ENCODE measurements at regions not wholly inside any gene's neighbourhood (a gene's known extent, or its start where the extent isn't known, plus 50 kb on each side); places are given as distances from the start of the nearest gene placed in this dataset.

DNA sequence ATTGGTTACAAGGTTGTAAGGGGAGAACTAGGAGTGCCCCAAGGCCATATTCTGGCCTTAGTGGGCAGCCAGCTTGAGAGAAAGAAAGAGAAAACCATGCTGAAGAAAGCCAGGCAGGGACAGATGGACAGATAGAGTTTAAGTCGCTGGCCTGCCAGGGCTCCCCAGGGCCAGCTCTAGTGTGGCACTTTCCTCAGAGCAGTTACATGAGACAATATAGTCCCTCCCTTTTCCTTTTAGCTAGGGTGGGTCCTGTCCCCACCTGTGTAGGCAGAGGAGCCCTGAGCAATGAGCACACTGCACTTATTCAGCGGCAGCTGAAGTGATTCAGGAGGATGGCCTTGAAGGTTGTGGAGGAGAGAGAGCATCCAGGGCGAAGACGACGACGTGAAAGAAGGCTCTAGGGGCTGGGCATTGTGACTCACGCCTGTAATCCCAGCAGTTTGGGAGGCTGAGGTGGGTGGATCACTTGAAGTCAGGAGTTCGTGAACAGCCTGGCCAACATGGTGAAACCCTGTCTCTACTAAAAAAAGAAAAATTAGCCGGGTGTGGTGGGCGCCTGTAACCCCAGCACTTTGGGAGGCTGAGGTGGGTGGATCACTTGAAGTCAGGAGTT lies 152.0 kb upstream of the SLC1A4 start:
- Histone ChIP-seq H3K27me3 (ENCODE audit: insufficient read depth, low read length) (no peaks in the 10 kb centered on the region), H3K4me3 (ENCODE audit: low read depth, low read length, poor library complexity, severe bottlenecking) (no peak overlapping the region), H3K36me3 (ENCODE audit: insufficient read depth, low read length) (no peaks in the 10 kb centered on the region), H3K9me2 (ENCODE audit: low read depth, low read length) (no peaks in the 10 kb centered on the region), H3K4me2 (ENCODE audit: low read length) (no peak overlapping the region), H2AFZ (ENCODE audit: low read length) (no peak overlapping the region), H3K9me3 (ENCODE audit: low read length) (no peaks in the 10 kb centered on the region), H3K4me1 (ENCODE audit: insufficient read depth, low read length, severe bottlenecking) (peaks cover 44% of the 10 kb centered on the region), H3F3A (ENCODE audit: insufficient read depth, low read length) (0 out of 2 replicates have a peak, but pooled peaks cover 3% of the 10 kb centered on the region), H3K9ac (ENCODE audit: low read length) (no peak overlapping the region), H3K27ac (ENCODE audit: low read depth, low read length, poor library complexity, severe bottlenecking) (no peak overlapping the region), H4K20me1 (ENCODE audit: insufficient read depth, low read length) (no peaks in the 10 kb centered on the region), H3K79me2 (ENCODE audit: insufficient read depth, low read length) (no peaks in the 10 kb centered on the region)
- TF ChIP-seq EZH2 (IDR thresholded peaks at IDR 0.05; ENCODE audit: borderline replicate concordance, low read length) = no peak
- TF ChIP-seq, protein P1, sequence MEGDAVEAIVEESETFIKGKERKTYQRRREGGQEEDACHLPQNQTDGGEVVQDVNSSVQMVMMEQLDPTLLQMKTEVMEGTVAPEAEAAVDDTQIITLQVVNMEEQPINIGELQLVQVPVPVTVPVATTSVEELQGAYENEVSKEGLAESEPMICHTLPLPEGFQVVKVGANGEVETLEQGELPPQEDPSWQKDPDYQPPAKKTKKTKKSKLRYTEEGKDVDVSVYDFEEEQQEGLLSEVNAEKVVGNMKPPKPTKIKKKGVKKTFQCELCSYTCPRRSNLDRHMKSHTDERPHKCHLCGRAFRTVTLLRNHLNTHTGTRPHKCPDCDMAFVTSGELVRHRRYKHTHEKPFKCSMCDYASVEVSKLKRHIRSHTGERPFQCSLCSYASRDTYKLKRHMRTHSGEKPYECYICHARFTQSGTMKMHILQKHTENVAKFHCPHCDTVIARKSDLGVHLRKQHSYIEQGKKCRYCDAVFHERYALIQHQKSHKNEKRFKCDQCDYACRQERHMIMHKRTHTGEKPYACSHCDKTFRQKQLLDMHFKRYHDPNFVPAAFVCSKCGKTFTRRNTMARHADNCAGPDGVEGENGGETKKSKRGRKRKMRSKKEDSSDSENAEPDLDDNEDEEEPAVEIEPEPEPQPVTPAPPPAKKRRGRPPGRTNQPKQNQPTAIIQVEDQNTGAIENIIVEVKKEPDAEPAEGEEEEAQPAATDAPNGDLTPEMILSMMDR (IDR thresholded peaks at IDR 0.05; ENCODE audit: low read length) = no peak

DNA sequence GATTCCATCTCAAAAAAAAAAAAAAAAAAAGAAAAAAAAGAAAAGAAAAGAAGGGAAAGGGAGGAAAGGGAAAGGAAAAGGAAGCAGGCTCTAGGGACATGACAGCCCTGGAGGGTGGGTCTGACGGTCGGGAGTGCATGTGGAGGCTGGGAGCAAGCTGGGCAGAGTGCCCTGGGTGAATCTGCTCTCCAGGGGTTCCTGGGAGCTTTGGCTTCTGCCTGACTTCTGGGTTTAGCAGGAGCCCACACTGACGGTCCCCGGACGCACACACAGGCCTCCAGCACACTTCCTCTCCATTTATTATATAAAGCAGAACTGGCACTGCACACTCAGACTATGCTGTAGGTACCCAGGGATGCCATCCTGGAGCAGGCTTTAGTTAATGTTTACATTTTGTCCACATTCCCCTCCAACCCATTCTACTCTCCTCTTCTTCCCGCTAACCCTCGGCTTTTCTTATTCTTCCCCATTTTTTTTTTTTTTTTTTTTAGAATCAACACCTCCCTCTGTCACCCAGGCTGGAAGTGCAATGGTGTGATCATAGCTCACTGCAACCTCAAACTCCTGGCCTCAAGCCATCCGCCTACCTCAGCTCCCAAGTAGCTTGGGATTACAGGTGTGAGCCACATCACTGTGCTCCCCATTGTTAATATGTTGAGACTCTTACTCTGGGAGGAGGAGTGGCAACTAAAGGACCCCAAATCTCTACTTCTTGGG lies 151.1 kb upstream of the SLC1A4 start:
- H3K4me2 ChIP-seq (ENCODE audit: low read length) = no peak overlapping the region
- H3K9me2 ChIP-seq (ENCODE audit: low read depth, low read length) = no peaks in the 10 kb centered on the region
- 0 out of 2 replicates have a peak, but pooled peaks cover 3% of the 10 kb centered on the region for H3F3A ChIP-seq (ENCODE audit: insufficient read depth, low read length)
- no peaks in the 10 kb centered on the region for H4K20me1 ChIP-seq (ENCODE audit: insufficient read depth, low read length)
- no peak for TF ChIP-seq EZH2 (IDR thresholded peaks at IDR 0.05; ENCODE audit: borderline replicate concordance, low read length)
- TF ChIP-seq, protein P1 (IDR thresholded peaks at IDR 0.05; ENCODE audit: low read length) = no peak
- H3K9me3 ChIP-seq (ENCODE audit: low read length) = no peaks in the 10 kb centered on the region
- no peak overlapping the region; the same call in 1 of the 2 replicates for H3K9ac ChIP-seq (ENCODE audit: low read length)
- no peaks in the 10 kb centered on the region for H3K36me3 ChIP-seq (ENCODE audit: insufficient read depth, low read length)
- no peaks in the 10 kb centered on the region for H3K27me3 ChIP-seq (ENCODE audit: insufficient read depth, low read length)
- peak overlapping the region; percentile 29 for H3K27ac ChIP-seq (ENCODE audit: low read depth, low read length, poor library complexity, severe bottlenecking)
- no peak overlapping the region for H3K4me3 ChIP-seq (ENCODE audit: low read depth, low read length, poor library complexity, severe bottlenecking)
- no peaks in the 10 kb centered on the region for H3K79me2 ChIP-seq (ENCODE audit: insufficient read depth, low read length)
- H2AFZ ChIP-seq (ENCODE audit: low read length) = no peak overlapping the region
- peaks cover 47% of the 10 kb centered on the region for H3K4me1 ChIP-seq (ENCODE audit: insufficient read depth, low read length, severe bottlenecking)

DNA sequence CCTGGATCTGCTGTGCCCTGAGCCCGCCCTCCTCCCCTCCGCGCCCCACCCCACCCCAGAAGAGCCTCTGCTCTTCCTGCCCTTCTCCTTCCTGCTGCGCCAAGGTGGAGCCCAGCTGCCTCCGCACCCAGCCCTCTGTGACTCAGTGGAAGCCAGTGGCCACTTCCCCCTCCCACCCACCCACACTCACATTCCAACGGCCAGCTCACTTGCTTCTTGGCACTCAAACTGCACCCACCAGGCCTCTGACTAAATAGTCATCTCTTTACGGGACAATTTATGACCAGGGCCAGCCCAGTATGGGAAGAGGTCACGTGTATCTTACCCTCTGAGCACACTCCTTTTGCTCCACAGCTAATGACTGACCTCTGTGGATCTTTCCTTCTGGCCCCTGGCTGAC lies 150.4 kb upstream of the SLC1A4 start:
- Histone ChIP-seq H3K9me2 (ENCODE audit: low read depth, low read length) (no peaks in the 10 kb centered on the region), H3K27ac (ENCODE audit: low read depth, low read length, poor library complexity, severe bottlenecking) (peak overlapping the region; percentile 88), H3K36me3 (ENCODE audit: insufficient read depth, low read length) (no peaks in the 10 kb centered on the region), H3F3A (ENCODE audit: insufficient read depth, low read length) (0 out of 2 replicates have a peak, but pooled peaks cover 3% of the 10 kb centered on the region), H3K9me3 (ENCODE audit: low read length) (no peaks in the 10 kb centered on the region), H2AFZ (ENCODE audit: low read length) (no peak overlapping the region), H3K27me3 (ENCODE audit: insufficient read depth, low read length) (no peaks in the 10 kb centered on the region), H3K79me2 (ENCODE audit: insufficient read depth, low read length) (no peaks in the 10 kb centered on the region), H4K20me1 (ENCODE audit: insufficient read depth, low read length) (no peaks in the 10 kb centered on the region), H3K9ac (ENCODE audit: low read length) (no peak overlapping the region), H3K4me2 (ENCODE audit: low read length) (no peak overlapping the region), H3K4me3 (ENCODE audit: low read depth, low read length, poor library complexity, severe bottlenecking) (no peak overlapping the region), H3K4me1 (ENCODE audit: insufficient read depth, low read length, severe bottlenecking) (peaks cover 47% of the 10 kb centered on the region)
- no peak for TF ChIP-seq EZH2 (IDR thresholded peaks at IDR 0.05; ENCODE audit: borderline replicate concordance, low read length)
- TF ChIP-seq, protein P1 (IDR thresholded peaks at IDR 0.05; ENCODE audit: low read length) = no peak

Data from OCI-LY1 (cell line).